B cell (primary cell): ENCODE measurements at regions not wholly inside any gene's neighbourhood (a gene's known extent, or its start where the extent isn't known, plus 50 kb on each side); places are given as distances from the start of the nearest gene placed in this dataset.

ENCODE experiments used
- ATAC-seq: fragments of 200-7000 bp; cut with Tn5 transposase; one replicate; pipeline ENCODE4 v1.10.0; 2021; ENCODE audit warnings: low read depth, mild to moderate bottlenecking, moderate number of reproducible peaks, moderate library complexity
- CTCF ChIA-PET: fragments of 350-600 bp; sonication (Branson Sonifier 250); formaldehyde crosslinking; loops from one replicate; lab custom pipeline; 2021; ENCODE audit warnings: antibody characterized with exemption, inconsistent platforms; lab: Charles Lee
- POLR2A ChIA-PET: fragments of 350-600 bp; sonication (Branson Sonifier 250); formaldehyde crosslinking; loops from one replicate; lab custom pipeline; 2021; ENCODE audit warnings: antibody characterized with exemption; lab: Charles Lee
- DNase-seq: peaks from one replicate; pipeline ENCODE4 v3.0.0; 2013
- H2AFZ ChIP-seq: 2 replicates; pipeline ENCODE4 v1.6.1; 2012; ENCODE audit warnings: mild to moderate bottlenecking, low read depth, low read length; ENCODE audit not compliant: insufficient read depth, poor library complexity, severe bottlenecking
- H3K27ac ChIP-seq, 2 donors: 1 replicate in 1 of 2; 2 replicates in 1 of 2; pipeline ENCODE4 v1.5.1; 2012 to 2013; ENCODE audit warnings: low read length in 2 of 2, mild to moderate bottlenecking in 2 of 2, moderate library complexity in 1 of 2
- H3K27me3 ChIP-seq, 4 experiments: fragments of 200-600 bp in 1 of 4; sonication (generic) in 1 of 4; replicated peaks in 1 of 4; 1 replicate in 2 of 4; 2 replicates in 2 of 4; pipeline versions ENCODE4 v1.6.1 to v1.7.0; 2013 to 2016; ENCODE audit warnings: low read length in 3 of 4, mild to moderate bottlenecking in 2 of 4, mixed read lengths in 1 of 4, moderate library complexity in 1 of 4; ENCODE audit not compliant: insufficient read depth in 4 of 4, control insufficient read depth in 3 of 4; ENCODE audit errors: control extremely low read depth in 1 of 4
- H3K36me3 ChIP-seq, 2 experiments: replicated peaks in 1 of 2; 1 replicate in 1 of 2; 2 replicates in 1 of 2; pipeline versions ENCODE4 v1.6.1 to v1.7.1; 2013; ENCODE audit warnings: low read length in 1 of 2; ENCODE audit not compliant: insufficient read depth in 2 of 2, control insufficient read depth in 1 of 2; ENCODE audit errors: control extremely low read depth in 1 of 2, extremely low read depth in 1 of 2
- H3K4me1 ChIP-seq, 2 donors: fragments of 200-600 bp in 1 of 2; sonication (generic) in 1 of 2; 1 replicate in 1 of 2; 2 replicates in 1 of 2; pipeline versions ENCODE4 v1.5.1 to v1.6.1; 2013 to 2017; ENCODE audit warnings: low read length in 2 of 2; ENCODE audit not compliant: control insufficient read depth in 2 of 2, insufficient read depth in 2 of 2
- H3K4me2 ChIP-seq: replicated peaks from 2 replicates; pipeline ENCODE3; 2012; ENCODE audit warnings: mild to moderate bottlenecking, low read depth, low read length; ENCODE audit not compliant: poor library complexity, severe bottlenecking
- H3K4me3 ChIP-seq, 5 experiments: fragments of 200-600 bp in 1 of 5; sonication (generic) in 1 of 5; 1 replicate in 3 of 5; 2 replicates in 2 of 5; pipeline versions ENCODE4 v1.5.1 to v1.7.0; 2011 to 2016; ENCODE audit warnings: low read length in 4 of 5, mild to moderate bottlenecking in 4 of 5, low read depth in 2 of 5, control low read depth in 1 of 5, moderate library complexity in 1 of 5; ENCODE audit not compliant: insufficient read depth in 1 of 5; ENCODE audit errors: control extremely low read depth in 1 of 5, extremely low read depth in 1 of 5
- H3K79me2 ChIP-seq: fragments of 200-600 bp; sonication (generic); one replicate; pipeline ENCODE4 v1.6.0; 2016; ENCODE audit warnings: low read length; ENCODE audit not compliant: control insufficient read depth, insufficient read depth
- H3K9ac ChIP-seq: fragments of 200-600 bp; sonication (generic); 2 replicates; pipeline ENCODE4 v1.6.1; 2017; ENCODE audit warnings: mild to moderate bottlenecking, low read length, moderate library complexity
- H3K9me3 ChIP-seq, 3 donors: one replicate each; pipeline versions ENCODE4 v1.6.1 to v1.7.1; 2013; ENCODE audit warnings: low read length in 2 of 3; ENCODE audit not compliant: control insufficient read depth in 2 of 3, insufficient read depth in 1 of 3; ENCODE audit errors: control extremely low read depth in 1 of 3
- H4K20me1 ChIP-seq: 2 replicates; pipeline ENCODE4 v1.6.0; 2012; ENCODE audit warnings: mild to moderate bottlenecking, low read length; ENCODE audit not compliant: insufficient read depth, control insufficient read depth, poor library complexity, severe bottlenecking
- H3K27ac Mint-ChIP-seq: one replicate; pipeline ENCODE4 v1.8.0; 2021; ENCODE audit warnings: mixed read lengths
- H3K27me3 Mint-ChIP-seq: one replicate; pipeline ENCODE4 v1.8.0; 2021; ENCODE audit warnings: mixed read lengths
- H3K4me1 Mint-ChIP-seq: one replicate; pipeline ENCODE4 v1.8.0; 2021; ENCODE audit warnings: mixed read lengths
- H3K4me3 Mint-ChIP-seq: one replicate; pipeline ENCODE4 v1.8.0; 2021; ENCODE audit warnings: mixed read lengths
- H3K9me3 Mint-ChIP-seq: one replicate; pipeline ENCODE4 v1.8.0; 2022; ENCODE audit warnings: mixed read lengths; ENCODE audit not compliant: insufficient read depth
- CTCF ChIP-seq: fragments of 200-600 bp; IDR thresholded peaks from one replicate; pipeline ENCODE4 v1.8.0; 2022; ENCODE audit warnings: antibody characterized with exemption, mild to moderate bottlenecking
- EZH2 ChIP-seq: IDR thresholded peaks from 2 replicates; pipeline ENCODE4 v1.6.1; 2012; ENCODE audit warnings: borderline replicate concordance, low read depth, mild to moderate bottlenecking, moderate library complexity, low read length; ENCODE audit not compliant: insufficient read depth, poor library complexity, severe bottlenecking
- WGBS: methylation state at CpG from one replicate; pipeline ENCODE4 v1.1.5; 2013; ENCODE audit warnings: missing lambda C conversion rate; ENCODE audit not compliant: insufficient coverage; 5-methylcytosine and 5-hydroxymethylcytosine counted together
- intact Hi-C: fragments of 100-400 bp; cut with micrococcal nuclease; formaldehyde crosslinking; loops from one replicate; pipeline ENCODE4 v1.10.0; 2022

- no peak overlapping the region for H3K27ac Mint-ChIP-seq
- ATAC-seq (no peak), DNase-seq (no peak)
- no peaks in the 10 kb centered on the region for H3K4me1 Mint-ChIP-seq
- Histone ChIP-seq H3K9me3 (no peaks in the 10 kb centered on the region), H2AFZ (no peak overlapping the region), H3K27me3 (no peaks in the 10 kb centered on the region), H3K79me2 (no peaks in the 10 kb centered on the region), H3K4me3 (no peak overlapping the region), H4K20me1 (no peaks in the 10 kb centered on the region), H3K27ac (no peak overlapping the region), H3K4me2 (no peak overlapping the region), H3K9ac (no peak overlapping the region), H3K4me1 (no peaks in the 10 kb centered on the region), H3K36me3 (no peaks in the 10 kb centered on the region)
- peaks cover 11% of the 10 kb centered on the region for H3K27me3 Mint-ChIP-seq
- intact Hi-C loops = no loop called here
- no peak overlapping the region for H3K4me3 Mint-ChIP-seq
- ChIA-PET CTCF (no interaction called here), POLR2A (no interaction called here)
- WGBS = 50% methylated on average over 2 of the region's 4 CpGs
- TF ChIP-seq CTCF (no peak), EZH2 (no peak)
- H3K9me3 Mint-ChIP-seq = no peaks in the 10 kb centered on the region
Observed at GRCh38 chr2:129870685-129871241, 108.7 kb upstream of the RAB6C start.

- intact Hi-C loops = no loop called here
- POLR2A ChIA-PET = no interaction called here
- DNase-seq (no peak), ATAC-seq (no peak)
- CTCF ChIA-PET = no interaction called here
- Histone ChIP-seq H3K27me3 (no peaks in the 10 kb centered on the region), H3K9ac (no peak overlapping the region), H2AFZ (no peak overlapping the region), H3K9me3 (no peaks in the 10 kb centered on the region), H4K20me1 (no peaks in the 10 kb centered on the region), H3K79me2 (no peaks in the 10 kb centered on the region), H3K4me1 (peaks cover 7 to 8% of the 10 kb centered on the region in 2 donors), H3K4me2 (no peak overlapping the region), H3K27ac (no peak overlapping the region), H3K36me3 (no peaks in the 10 kb centered on the region), H3K4me3 (no peak overlapping the region)
- no peak overlapping the region for H3K4me3 Mint-ChIP-seq
- 95% methylated on average over 4 of the region's 4 CpGs for WGBS
- TF ChIP-seq CTCF (no peak), EZH2 (no peak)
- peaks cover 9% of the 10 kb centered on the region for H3K4me1 Mint-ChIP-seq
- no peak overlapping the region for H3K27ac Mint-ChIP-seq
- H3K27me3 Mint-ChIP-seq = peaks cover 11% of the 10 kb centered on the region
- no peaks in the 10 kb centered on the region for H3K9me3 Mint-ChIP-seq
Observed at GRCh38 chr2:129872446-129872845, 107.0 kb upstream of the RAB6C start.
